T-helper 17 cell (primary cell): ENCODE measurements at regions not wholly inside any gene's neighbourhood (a gene's known extent, or its start where the extent isn't known, plus 50 kb on each side); places are given as distances from the start of the nearest gene placed in this dataset.

Experiments used
- ATAC-seq: fragments of 150-1000 bp; cut with Tn5 transposase; 2 replicates; pipeline ENCODE4 v1.10.0; 2021; ENCODE audit warnings: mild to moderate bottlenecking, moderate library complexity
- DNase-seq, 3 donors: peaks; one replicate each; pipeline versions ENCODE4 v3.0.0 to v3.0.0-alpha.2; 2020 to 2021
- H3K9me3 ChIP-seq: one replicate; pipeline ENCODE4 v1.7.0; 2013; ENCODE audit warnings: low read length, mild to moderate bottlenecking; ENCODE audit not compliant: control insufficient read depth, poor library complexity, severe bottlenecking
- H3K27ac Mint-ChIP-seq: one replicate; pipeline ENCODE4 v1.8.0; 2022; ENCODE audit warnings: mild to moderate bottlenecking, moderate library complexity, mixed read lengths
- H3K27me3 Mint-ChIP-seq: one replicate; pipeline ENCODE4 v1.8.0; 2022; ENCODE audit warnings: mixed read lengths
- H3K36me3 Mint-ChIP-seq: one replicate; pipeline ENCODE4 v1.8.0; 2022; ENCODE audit warnings: low read depth, mixed read lengths
- H3K4me1 Mint-ChIP-seq: one replicate; pipeline ENCODE4 v1.8.0; 2022; ENCODE audit warnings: mild to moderate bottlenecking, mixed read lengths
- H3K4me3 Mint-ChIP-seq: one replicate; pipeline ENCODE4 v1.8.0; 2022; ENCODE audit warnings: mild to moderate bottlenecking, moderate library complexity, mixed read lengths

GRCh38 chr2:47266939-47267710 is 90.8 kb upstream of the CALM2 start:
- Mint-ChIP-seq H3K27me3 (peaks cover 6% of the 10 kb centered on the region), H3K27ac (no peak overlapping the region), H3K36me3 (peaks cover 3% of the 10 kb centered on the region), H3K4me1 (peaks cover 7% of the 10 kb centered on the region), H3K4me3 (no peak overlapping the region)
- no peaks in the 10 kb centered on the region for H3K9me3 ChIP-seq
- DNase-seq (no peak), ATAC-seq (no peak)

- Mint-ChIP-seq H3K27me3 (peaks cover 6% of the 10 kb centered on the region), H3K4me1 (peaks cover 4% of the 10 kb centered on the region), H3K4me3 (no peak overlapping the region), H3K27ac (no peak overlapping the region), H3K36me3 (peaks cover 3% of the 10 kb centered on the region)
- ATAC-seq (no peak), DNase-seq (no peak)
- no peaks in the 10 kb centered on the region for H3K9me3 ChIP-seq
Observed at GRCh38 chr2:47265751-47266231, 89.5 kb upstream of the CALM2 start.

- H3K36me3 Mint-ChIP-seq = peaks cover 3% of the 10 kb centered on the region
- ATAC-seq (no peak), DNase-seq (no peak)
- H3K27ac Mint-ChIP-seq = no peak overlapping the region
- H3K9me3 ChIP-seq = no peaks in the 10 kb centered on the region
- peaks cover 6% of the 10 kb centered on the region for H3K27me3 Mint-ChIP-seq
- H3K4me1 Mint-ChIP-seq = peaks cover 4% of the 10 kb centered on the region
- no peak overlapping the region for H3K4me3 Mint-ChIP-seq
Observed at GRCh38 chr2:47265158-47265557, 88.8 kb upstream of the CALM2 start.

GRCh38 chr2:47264686-47265085 is 88.4 kb upstream of the CALM2 start:
- Mint-ChIP-seq H3K36me3 (peaks cover 7% of the 10 kb centered on the region), H3K27ac (no peak overlapping the region), H3K27me3 (peaks cover 6% of the 10 kb centered on the region), H3K4me1 (peaks cover 4% of the 10 kb centered on the region), H3K4me3 (no peak overlapping the region)
- ATAC-seq (no peak), DNase-seq (no peak)
- H3K9me3 ChIP-seq = no peaks in the 10 kb centered on the region

- no peak overlapping the region for H3K4me3 Mint-ChIP-seq
Observed at GRCh38 chr2:47264143-47264542, 87.8 kb upstream of the CALM2 start.

GRCh38 chr2:47262657-47263056 is 86.3 kb upstream of the CALM2 start:
- no peak for DNase-seq
- H3K9me3 ChIP-seq = no peaks in the 10 kb centered on the region
- Mint-ChIP-seq H3K4me1 (peaks cover 4% of the 10 kb centered on the region), H3K27ac (no peak overlapping the region), H3K27me3 (peaks cover 6% of the 10 kb centered on the region), H3K4me3 (no peak overlapping the region), H3K36me3 (peaks cover 7% of the 10 kb centered on the region)
- ATAC-seq = no peak

More at GRCh38 chr2:47264143-47264542, 87.8 kb upstream of the CALM2 start:
- ATAC-seq (no peak), DNase-seq (no peak)
- Mint-ChIP-seq H3K36me3 (peaks cover 7% of the 10 kb centered on the region), H3K27me3 (peaks cover 6% of the 10 kb centered on the region), H3K4me1 (peaks cover 4% of the 10 kb centered on the region), H3K27ac (no peak overlapping the region)
- H3K9me3 ChIP-seq = no peaks in the 10 kb centered on the region

- H3K27ac Mint-ChIP-seq = no peak overlapping the region
Observed at GRCh38 chr2:47260971-47261370, 84.7 kb upstream of the CALM2 start.

GRCh38 chr2:47259829-47260228 is 83.5 kb upstream of the CALM2 start:
- Mint-ChIP-seq H3K36me3 (peaks cover 4% of the 10 kb centered on the region), H3K27me3 (no peaks in the 10 kb centered on the region), H3K4me1 (peaks cover 2% of the 10 kb centered on the region), H3K27ac (no peak overlapping the region), H3K4me3 (no peak overlapping the region)
- no peak for DNase-seq
- no peaks in the 10 kb centered on the region for H3K9me3 ChIP-seq
- no peak for ATAC-seq

More at GRCh38 chr2:47260971-47261370, 84.7 kb upstream of the CALM2 start:
- no peaks in the 10 kb centered on the region for H3K9me3 ChIP-seq
- Mint-ChIP-seq H3K4me1 (peaks cover 4% of the 10 kb centered on the region), H3K4me3 (no peak overlapping the region), H3K36me3 (peaks cover 6% of the 10 kb centered on the region), H3K27me3 (peaks cover 5% of the 10 kb centered on the region)
- no peak for ATAC-seq
- no peak for DNase-seq

- no peak overlapping the region for H3K27ac Mint-ChIP-seq
- DNase-seq (no peak), ATAC-seq (no peak)
- no peaks in the 10 kb centered on the region for H3K9me3 ChIP-seq
- H3K36me3 Mint-ChIP-seq = peaks cover 4% of the 10 kb centered on the region
- no peaks in the 10 kb centered on the region for H3K27me3 Mint-ChIP-seq
- H3K4me1 Mint-ChIP-seq = no peaks in the 10 kb centered on the region
- no peak overlapping the region for H3K4me3 Mint-ChIP-seq
Observed at GRCh38 chr2:47257946-47258348, 81.6 kb upstream of the CALM2 start.

- Mint-ChIP-seq H3K27ac (no peak overlapping the region), H3K4me3 (no peak overlapping the region), H3K4me1 (no peaks in the 10 kb centered on the region), H3K27me3 (no peaks in the 10 kb centered on the region), H3K36me3 (peaks cover 4% of the 10 kb centered on the region)
- no peak for DNase-seq
- H3K9me3 ChIP-seq = no peaks in the 10 kb centered on the region
- no peak for ATAC-seq
Observed at GRCh38 chr2:47256416-47257087, 80.2 kb upstream of the CALM2 start.

GRCh38 chr2:47255794-47256193 is 79.5 kb upstream of the CALM2 start:
- Mint-ChIP-seq H3K4me3 (no peak overlapping the region), H3K36me3 (peaks cover 4% of the 10 kb centered on the region), H3K27me3 (peaks cover 5% of the 10 kb centered on the region), H3K27ac (no peak overlapping the region), H3K4me1 (no peaks in the 10 kb centered on the region)
- no peak for DNase-seq
- H3K9me3 ChIP-seq = no peaks in the 10 kb centered on the region
- ATAC-seq = no peak

- no peaks in the 10 kb centered on the region for H3K9me3 ChIP-seq
- DNase-seq = no peak
- Mint-ChIP-seq H3K4me3 (no peak overlapping the region), H3K27me3 (peaks cover 15% of the 10 kb centered on the region), H3K36me3 (no peaks in the 10 kb centered on the region), H3K4me1 (no peaks in the 10 kb centered on the region), H3K27ac (no peak overlapping the region)
- no peak for ATAC-seq
Observed at GRCh38 chr2:47254464-47254863, 78.2 kb upstream of the CALM2 start.

GRCh38 chr2:47253447-47253846 is 77.1 kb upstream of the CALM2 start:
- Mint-ChIP-seq H3K36me3 (no peaks in the 10 kb centered on the region), H3K27me3 (peaks cover 23% of the 10 kb centered on the region), H3K27ac (no peak overlapping the region), H3K4me3 (no peak overlapping the region), H3K4me1 (no peaks in the 10 kb centered on the region)
- ATAC-seq (no peak), DNase-seq (no peak)
- H3K9me3 ChIP-seq = no peaks in the 10 kb centered on the region

GRCh38 chr2:47251404-47251675 is 75.0 kb upstream of the CALM2 start:
- no peaks in the 10 kb centered on the region for H3K4me1 Mint-ChIP-seq
- no peak overlapping the region for H3K27ac Mint-ChIP-seq
- no peaks in the 10 kb centered on the region for H3K36me3 Mint-ChIP-seq
- no peak overlapping the region for H3K4me3 Mint-ChIP-seq
- DNase-seq (no peak), ATAC-seq (no peak)
- H3K27me3 Mint-ChIP-seq = peaks cover 33% of the 10 kb centered on the region
- H3K9me3 ChIP-seq = no peaks in the 10 kb centered on the region
